ENCODE measurements at regions not wholly inside any gene's neighbourhood (a gene's known extent, or its start where the extent isn't known, plus 50 kb on each side); places are given as distances from the start of the nearest gene placed in this dataset.

DNA sequence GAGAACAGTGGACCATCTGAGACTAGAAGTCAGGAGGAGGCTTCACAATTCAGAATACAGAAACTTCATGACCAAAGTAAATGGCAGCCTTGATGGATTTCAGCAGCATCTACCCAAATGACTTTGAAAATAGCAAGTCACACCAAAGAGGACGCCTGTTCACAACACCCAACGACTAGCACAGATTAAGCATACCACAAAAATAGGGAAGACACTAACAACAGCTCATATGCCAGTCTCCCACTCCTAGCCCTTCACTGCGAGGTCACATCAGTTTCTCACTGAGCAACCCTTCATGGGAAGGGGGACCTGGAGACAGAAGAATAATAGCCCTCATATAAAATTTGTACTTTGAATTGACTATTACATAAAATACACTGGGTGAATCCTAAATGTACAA, 228.4 kb upstream of the SLC39A10 start:
- TF ChIP-seq, protein P1, sequence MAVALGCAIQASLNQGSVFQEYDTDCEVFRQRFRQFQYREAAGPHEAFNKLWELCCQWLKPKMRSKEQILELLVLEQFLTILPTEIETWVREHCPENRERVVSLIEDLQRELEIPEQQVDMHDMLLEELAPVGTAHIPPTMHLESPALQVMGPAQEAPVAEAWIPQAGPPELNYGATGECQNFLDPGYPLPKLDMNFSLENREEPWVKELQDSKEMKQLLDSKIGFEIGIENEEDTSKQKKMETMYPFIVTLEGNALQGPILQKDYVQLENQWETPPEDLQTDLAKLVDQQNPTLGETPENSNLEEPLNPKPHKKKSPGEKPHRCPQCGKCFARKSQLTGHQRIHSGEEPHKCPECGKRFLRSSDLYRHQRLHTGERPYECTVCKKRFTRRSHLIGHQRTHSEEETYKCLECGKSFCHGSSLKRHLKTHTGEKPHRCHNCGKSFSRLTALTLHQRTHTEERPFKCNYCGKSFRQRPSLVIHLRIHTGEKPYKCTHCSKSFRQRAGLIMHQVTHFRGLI (tag by site-specific recombination; IDR thresholded peaks at IDR 0.05), result no peak
- TF ChIP-seq ZNF624 (tag by site-specific recombination; IDR thresholded peaks at IDR 0.05) (no peak), ZSCAN16 (tag by site-specific recombination; IDR thresholded peaks at IDR 0.05) (no peak)
- TF ChIP-seq, protein P2, sequence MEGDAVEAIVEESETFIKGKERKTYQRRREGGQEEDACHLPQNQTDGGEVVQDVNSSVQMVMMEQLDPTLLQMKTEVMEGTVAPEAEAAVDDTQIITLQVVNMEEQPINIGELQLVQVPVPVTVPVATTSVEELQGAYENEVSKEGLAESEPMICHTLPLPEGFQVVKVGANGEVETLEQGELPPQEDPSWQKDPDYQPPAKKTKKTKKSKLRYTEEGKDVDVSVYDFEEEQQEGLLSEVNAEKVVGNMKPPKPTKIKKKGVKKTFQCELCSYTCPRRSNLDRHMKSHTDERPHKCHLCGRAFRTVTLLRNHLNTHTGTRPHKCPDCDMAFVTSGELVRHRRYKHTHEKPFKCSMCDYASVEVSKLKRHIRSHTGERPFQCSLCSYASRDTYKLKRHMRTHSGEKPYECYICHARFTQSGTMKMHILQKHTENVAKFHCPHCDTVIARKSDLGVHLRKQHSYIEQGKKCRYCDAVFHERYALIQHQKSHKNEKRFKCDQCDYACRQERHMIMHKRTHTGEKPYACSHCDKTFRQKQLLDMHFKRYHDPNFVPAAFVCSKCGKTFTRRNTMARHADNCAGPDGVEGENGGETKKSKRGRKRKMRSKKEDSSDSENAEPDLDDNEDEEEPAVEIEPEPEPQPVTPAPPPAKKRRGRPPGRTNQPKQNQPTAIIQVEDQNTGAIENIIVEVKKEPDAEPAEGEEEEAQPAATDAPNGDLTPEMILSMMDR (tag by site-specific recombination; IDR thresholded peaks at IDR 0.05), result no peak
- TF ChIP-seq, protein P3, sequence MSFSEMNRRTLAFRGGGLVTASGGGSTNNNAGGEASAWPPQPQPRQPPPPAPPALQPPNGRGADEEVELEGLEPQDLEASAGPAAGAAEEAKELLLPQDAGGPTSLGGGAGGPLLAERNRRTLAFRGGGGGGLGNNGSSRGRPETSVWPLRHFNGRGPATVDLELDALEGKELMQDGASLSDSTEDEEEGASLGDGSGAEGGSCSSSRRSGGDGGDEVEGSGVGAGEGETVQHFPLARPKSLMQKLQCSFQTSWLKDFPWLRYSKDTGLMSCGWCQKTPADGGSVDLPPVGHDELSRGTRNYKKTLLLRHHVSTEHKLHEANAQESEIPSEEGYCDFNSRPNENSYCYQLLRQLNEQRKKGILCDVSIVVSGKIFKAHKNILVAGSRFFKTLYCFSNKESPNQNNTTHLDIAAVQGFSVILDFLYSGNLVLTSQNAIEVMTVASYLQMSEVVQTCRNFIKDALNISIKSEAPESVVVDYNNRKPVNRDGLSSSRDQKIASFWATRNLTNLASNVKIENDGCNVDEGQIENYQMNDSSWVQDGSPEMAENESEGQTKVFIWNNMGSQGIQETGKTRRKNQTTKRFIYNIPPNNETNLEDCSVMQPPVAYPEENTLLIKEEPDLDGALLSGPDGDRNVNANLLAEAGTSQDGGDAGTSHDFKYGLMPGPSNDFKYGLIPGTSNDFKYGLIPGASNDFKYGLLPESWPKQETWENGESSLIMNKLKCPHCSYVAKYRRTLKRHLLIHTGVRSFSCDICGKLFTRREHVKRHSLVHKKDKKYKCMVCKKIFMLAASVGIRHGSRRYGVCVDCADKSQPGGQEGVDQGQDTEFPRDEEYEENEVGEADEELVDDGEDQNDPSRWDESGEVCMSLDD (tag by site-specific recombination; IDR thresholded peaks at IDR 0.05), result no peak
